B cell (primary cell): ENCODE measurements at regions not wholly inside any gene's neighbourhood (a gene's known extent, or its start where the extent isn't known, plus 50 kb on each side); places are given as distances from the start of the nearest gene placed in this dataset.

Experiments used
- EZH2 ChIP-seq: IDR thresholded peaks from 2 replicates; pipeline ENCODE4 v1.6.1; 2012; ENCODE audit warnings: borderline replicate concordance, low read depth, mild to moderate bottlenecking, moderate library complexity, low read length; ENCODE audit not compliant: insufficient read depth, poor library complexity, severe bottlenecking
- TF ChIP-seq, protein P1 (sequence below): fragments of 200-600 bp; IDR thresholded peaks from one replicate; pipeline ENCODE4 v1.8.0; 2022; ENCODE audit warnings: antibody characterized with exemption, mild to moderate bottlenecking

GRCh38 chr3:29011441-29011840, 269.4 kb upstream of the RBMS3 start:
- TF ChIP-seq, protein P1, sequence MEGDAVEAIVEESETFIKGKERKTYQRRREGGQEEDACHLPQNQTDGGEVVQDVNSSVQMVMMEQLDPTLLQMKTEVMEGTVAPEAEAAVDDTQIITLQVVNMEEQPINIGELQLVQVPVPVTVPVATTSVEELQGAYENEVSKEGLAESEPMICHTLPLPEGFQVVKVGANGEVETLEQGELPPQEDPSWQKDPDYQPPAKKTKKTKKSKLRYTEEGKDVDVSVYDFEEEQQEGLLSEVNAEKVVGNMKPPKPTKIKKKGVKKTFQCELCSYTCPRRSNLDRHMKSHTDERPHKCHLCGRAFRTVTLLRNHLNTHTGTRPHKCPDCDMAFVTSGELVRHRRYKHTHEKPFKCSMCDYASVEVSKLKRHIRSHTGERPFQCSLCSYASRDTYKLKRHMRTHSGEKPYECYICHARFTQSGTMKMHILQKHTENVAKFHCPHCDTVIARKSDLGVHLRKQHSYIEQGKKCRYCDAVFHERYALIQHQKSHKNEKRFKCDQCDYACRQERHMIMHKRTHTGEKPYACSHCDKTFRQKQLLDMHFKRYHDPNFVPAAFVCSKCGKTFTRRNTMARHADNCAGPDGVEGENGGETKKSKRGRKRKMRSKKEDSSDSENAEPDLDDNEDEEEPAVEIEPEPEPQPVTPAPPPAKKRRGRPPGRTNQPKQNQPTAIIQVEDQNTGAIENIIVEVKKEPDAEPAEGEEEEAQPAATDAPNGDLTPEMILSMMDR: no peak
- no peak for TF ChIP-seq EZH2
